H9 (cell line): ENCODE measurements at regions not wholly inside any gene's neighbourhood (a gene's known extent, or its start where the extent isn't known, plus 50 kb on each side); places are given as distances from the start of the nearest gene placed in this dataset.

Source experiments
- DNase-seq: peaks from one replicate; pipeline ENCODE4 v3.0.0-alpha.2; 2017
- H2AFZ ChIP-seq: one replicate; pipeline ENCODE4 v1.6.1; 2013; ENCODE audit warnings: mild to moderate bottlenecking, low read length, control low read depth, moderate library complexity
- H2AK5ac ChIP-seq: 2 replicates; pipeline ENCODE4 v1.6.1; 2013; ENCODE audit warnings: low read length, control low read depth, mixed read lengths; ENCODE audit not compliant: insufficient read length
- H2BK120ac ChIP-seq: one replicate; pipeline ENCODE4 v1.6.1; 2013; ENCODE audit warnings: low read depth, mild to moderate bottlenecking, low read length, control low read depth, inconsistent platforms; ENCODE audit not compliant: poor library complexity, severe bottlenecking
- H2BK12ac ChIP-seq: 2 replicates; pipeline ENCODE4 v1.6.1; 2013; ENCODE audit warnings: low read length, control low read depth, mixed read lengths, low read depth; ENCODE audit not compliant: insufficient read length
- H2BK15ac ChIP-seq: 2 replicates; pipeline ENCODE4 v1.6.1; 2013; ENCODE audit warnings: low read depth, low read length, control low read depth
- H2BK20ac ChIP-seq: one replicate; pipeline ENCODE4 v1.6.1; 2013; ENCODE audit warnings: low read depth, mild to moderate bottlenecking, low read length, control low read depth, inconsistent platforms; ENCODE audit not compliant: poor library complexity, severe bottlenecking
- H2BK5ac ChIP-seq: 2 replicates; pipeline ENCODE4 v1.6.1; 2013; ENCODE audit warnings: low read length, control low read depth, mixed read lengths; ENCODE audit not compliant: insufficient read length
- H3K14ac ChIP-seq: 2 replicates; pipeline ENCODE4 v1.6.1; 2013; ENCODE audit warnings: low read length, control low read depth; ENCODE audit not compliant: insufficient read depth
- H3K18ac ChIP-seq: 2 replicates; pipeline ENCODE4 v1.6.1; 2013; ENCODE audit warnings: low read depth, mild to moderate bottlenecking, mixed read lengths, low read length, control low read depth; ENCODE audit not compliant: insufficient read length
- H3K23ac ChIP-seq: 2 replicates; pipeline ENCODE4 v1.6.1; 2013; ENCODE audit warnings: low read length, control low read depth, mixed read lengths, low read depth; ENCODE audit not compliant: insufficient read length
- H3K23me2 ChIP-seq: 2 replicates; pipeline ENCODE4 v1.6.1; 2013; ENCODE audit warnings: low read depth, mild to moderate bottlenecking, mixed read lengths, low read length, control low read depth; ENCODE audit not compliant: insufficient read length, poor library complexity, severe bottlenecking
- H3K27ac ChIP-seq: 2 replicates; pipeline ENCODE4 v1.5.1; 2013; ENCODE audit warnings: low read length, control low read depth, mixed read lengths, low read depth; ENCODE audit not compliant: insufficient read length
- H3K27me3 ChIP-seq: 2 replicates; pipeline ENCODE4 v1.6.1; 2013; ENCODE audit warnings: low read length, control low read depth, inconsistent platforms; ENCODE audit not compliant: insufficient read depth
- H3K4ac ChIP-seq: 2 replicates; pipeline ENCODE4 v1.6.1; 2013; ENCODE audit warnings: low read depth, mild to moderate bottlenecking, control low read depth, inconsistent platforms, low read length, moderate library complexity
- H3K4me1 ChIP-seq: 2 replicates; pipeline ENCODE4 v1.6.1; 2013; ENCODE audit warnings: low read length, control low read depth, inconsistent platforms; ENCODE audit not compliant: insufficient read depth
- H3K4me2 ChIP-seq: 2 replicates; pipeline ENCODE4 v1.6.1; 2013; ENCODE audit warnings: low read length, control low read depth, mixed read lengths; ENCODE audit not compliant: insufficient read length, insufficient read depth
- H3K56ac ChIP-seq: 2 replicates; pipeline ENCODE4 v1.6.1; 2013; ENCODE audit warnings: low read depth, mild to moderate bottlenecking, mixed read lengths, low read length, control low read depth; ENCODE audit not compliant: insufficient read length
- H3K79me1 ChIP-seq: 2 replicates; pipeline ENCODE4 v1.6.1; 2013; ENCODE audit warnings: low read depth, mild to moderate bottlenecking, moderate library complexity, low read length, control low read depth, inconsistent platforms; ENCODE audit not compliant: insufficient read depth, poor library complexity, severe bottlenecking
- H3K79me2 ChIP-seq: 2 replicates; pipeline ENCODE4 v1.6.1; 2013; ENCODE audit warnings: low read length, control low read depth, inconsistent platforms; ENCODE audit not compliant: insufficient read depth
- H3K9ac ChIP-seq: 2 replicates; pipeline ENCODE4 v1.6.1; 2013; ENCODE audit warnings: low read length, control low read depth, mixed read lengths; ENCODE audit not compliant: insufficient read length; ENCODE audit errors: extremely low read depth
- H3K9me3 ChIP-seq: one replicate; pipeline ENCODE4 v1.6.1; 2013; ENCODE audit warnings: low read depth, low read length, inconsistent platforms; ENCODE audit not compliant: control insufficient read depth
- H3T11ph ChIP-seq: one replicate; pipeline ENCODE4 v1.6.1; 2013; ENCODE audit warnings: mild to moderate bottlenecking, low read length, control low read depth, inconsistent platforms
- H4K20me1 ChIP-seq: one replicate; pipeline ENCODE4 v1.6.1; 2013; ENCODE audit not compliant: control insufficient read depth, insufficient read length, insufficient read depth
- H4K5ac ChIP-seq: 2 replicates; pipeline ENCODE4 v1.6.1; 2013; ENCODE audit warnings: low read depth, mild to moderate bottlenecking, mixed read lengths, low read length, control low read depth; ENCODE audit not compliant: insufficient read length
- H4K8ac ChIP-seq: replicated peaks from 2 replicates; pipeline ENCODE4 v1.6.1; 2013; ENCODE audit warnings: low read length, control low read depth, mixed read lengths, low read depth; ENCODE audit not compliant: insufficient read length
- H4K91ac ChIP-seq: 2 replicates; pipeline ENCODE4 v1.6.1; 2013; ENCODE audit warnings: low read depth, mild to moderate bottlenecking, moderate library complexity, mixed read lengths, low read length, control low read depth; ENCODE audit not compliant: insufficient read length
- H3K27ac Mint-ChIP-seq, 3 experiments: 2 replicates in 2 of 3; 3 replicates in 1 of 3; pipeline ENCODE4 v1.8.0; 2020 to 2021; ENCODE audit warnings: mixed read lengths in 3 of 3, mild to moderate bottlenecking in 1 of 3, moderate library complexity in 1 of 3
- H3K27me3 Mint-ChIP-seq: 2 replicates; pipeline ENCODE4 v1.8.0; 2021; ENCODE audit warnings: low read depth, mild to moderate bottlenecking, moderate library complexity, mixed read lengths
- H3K36me3 Mint-ChIP-seq, 3 experiments: 2 replicates in 2 of 3; 3 replicates in 1 of 3; pipeline ENCODE4 v1.8.0; 2020 to 2021; ENCODE audit warnings: low read depth in 3 of 3, mixed read lengths in 3 of 3; ENCODE audit not compliant: insufficient read depth in 1 of 3
- H3K4me1 Mint-ChIP-seq, 2 experiments: 2 replicates each; pipeline ENCODE4 v1.8.0; 2020; ENCODE audit warnings: mixed read lengths in 2 of 2
- H3K4me3 Mint-ChIP-seq, 2 experiments: 2 replicates in 1 of 2; 3 replicates in 1 of 2; pipeline ENCODE4 v1.8.0; 2020 to 2021; ENCODE audit warnings: mild to moderate bottlenecking in 2 of 2, mixed read lengths in 2 of 2, moderate library complexity in 1 of 2
- H3K9me3 Mint-ChIP-seq, 2 experiments: 2 replicates in 1 of 2; 3 replicates in 1 of 2; pipeline ENCODE4 v1.8.0; 2020; ENCODE audit warnings: mild to moderate bottlenecking in 2 of 2, mixed read lengths in 2 of 2, moderate library complexity in 1 of 2
- CTCF ChIP-seq: fragments of 200-600 bp; sonication (generic); conservative IDR thresholded peaks from 3 replicates; pipeline ENCODE4 v1.8.0; 2021; ENCODE audit warnings: antibody characterized with exemption, mild to moderate bottlenecking
- WGBS: extraction: QIAGEN DNeasy Blood & Tissue Kit; methylation state at CpG from one replicate; pipeline ENCODE4 v1.1.7; 2013; ENCODE audit warnings: missing lambda C conversion rate, low lambda C conversion rate, mixed read lengths; ENCODE audit not compliant: insufficient read length; ENCODE audit errors: extremely low coverage; 5-methylcytosine and 5-hydroxymethylcytosine counted together

- Histone ChIP-seq H4K91ac (no peak overlapping the region), H3K9ac (no peak overlapping the region), H3K4me1 (no peaks in the 10 kb centered on the region; the same call in 1 of the 2 replicates), H2AFZ (no peak overlapping the region), H2BK120ac (no peak overlapping the region), H3K14ac (no peak overlapping the region), H4K8ac (no peak overlapping the region), H2BK5ac (no peak overlapping the region), H3K27me3 (no peaks in the 10 kb centered on the region; the same call in 1 of the 2 replicates), H2BK15ac (no peak overlapping the region), H4K20me1 (no peaks in the 10 kb centered on the region), H2BK12ac (no peak overlapping the region), H2AK5ac (no peak overlapping the region), H4K5ac (no peak overlapping the region), H3K4ac (no peak overlapping the region), H3K79me2 (no peaks in the 10 kb centered on the region), H3K79me1 (no peaks in the 10 kb centered on the region), H3K9me3 (no peaks in the 10 kb centered on the region), H3K27ac (no peak overlapping the region), H3T11ph (no peak overlapping the region), H3K56ac (no peak overlapping the region), H2BK20ac (no peak overlapping the region), H3K23me2 (peaks cover 4% of the 10 kb centered on the region), H3K18ac (no peak overlapping the region), H3K4me2 (no peak overlapping the region), H3K23ac (no peak overlapping the region)
- no peak for TF ChIP-seq CTCF
- no peaks in the 10 kb centered on the region for H3K36me3 Mint-ChIP-seq
- DNase-seq = no peak
- H3K4me3 Mint-ChIP-seq = no peak overlapping the region
- no peaks in the 10 kb centered on the region; a peak in 1 of 5 replicates for H3K9me3 Mint-ChIP-seq
- H3K27ac Mint-ChIP-seq = no peak overlapping the region
- no CpG with 5 or more reads among the region's 6 CpGs for WGBS
- peaks cover 8% of the 10 kb centered on the region in 2 experiments for H3K4me1 Mint-ChIP-seq
- H3K27me3 Mint-ChIP-seq = no peaks in the 10 kb centered on the region
Measured at GRCh38 chr2:126981476-126981875, 82.8 kb downstream of the TEX51 start.
